Mucosa of descending colon (tissue), 3 donors: ENCODE measurements at regions not wholly inside any gene's neighbourhood (a gene's known extent, or its start where the extent isn't known, plus 50 kb on each side); places are given as distances from the start of the nearest gene placed in this dataset.

Source experiments
- ATAC-seq: fragments of 200-7000 bp; cut with Tn5 transposase; one replicate; pipeline ENCODE4 v1.9.1; 2020; ENCODE audit warnings: mild to moderate bottlenecking, moderate library complexity
- DNase-seq, 3 donors: peaks; one replicate each; pipeline ENCODE4 v3.0.0-alpha.2; 2020
- H3K36me3 ChIP-seq: fragments of 200-600 bp; one replicate; pipeline ENCODE4 v1.8.0; 2021; ENCODE audit warnings: low read depth, mild to moderate bottlenecking
- H3K4me1 ChIP-seq: fragments of 200-600 bp; one replicate; pipeline ENCODE4 v1.8.0; 2021; ENCODE audit warnings: low read depth, mild to moderate bottlenecking
- H3K4me3 ChIP-seq: fragments of 200-600 bp; one replicate; pipeline ENCODE4 v1.8.0; 2021; ENCODE audit warnings: mild to moderate bottlenecking
- H3K9me3 ChIP-seq: fragments of 200-600 bp; one replicate; pipeline ENCODE4 v1.8.0; 2021; ENCODE audit warnings: mild to moderate bottlenecking
- intact Hi-C, 2 donors: fragments of 100-400 bp; cut with DNase I in 1 of 2; cut with micrococcal nuclease in 1 of 2; formaldehyde crosslinking; loops; one replicate each; pipeline versions ENCODE4 v1.11.0 to v1.11.1; 2022; cut with DNase I, micrococcal nuclease
- TF ChIP-seq, protein P1 (sequence below): fragments of 200-600 bp; IDR thresholded peaks from one replicate; pipeline ENCODE4 v1.8.0; 2022; ENCODE audit warnings: antibody characterized with exemption, mild to moderate bottlenecking
- donor health status: DM: no; HTN: no; CAD: no; lungs with moderate emphysema.
- donor health status: DM: no; HTN: no; CAD: no.
- donor health status: DM: no; HTN: yes; CAD: no.

DNA sequence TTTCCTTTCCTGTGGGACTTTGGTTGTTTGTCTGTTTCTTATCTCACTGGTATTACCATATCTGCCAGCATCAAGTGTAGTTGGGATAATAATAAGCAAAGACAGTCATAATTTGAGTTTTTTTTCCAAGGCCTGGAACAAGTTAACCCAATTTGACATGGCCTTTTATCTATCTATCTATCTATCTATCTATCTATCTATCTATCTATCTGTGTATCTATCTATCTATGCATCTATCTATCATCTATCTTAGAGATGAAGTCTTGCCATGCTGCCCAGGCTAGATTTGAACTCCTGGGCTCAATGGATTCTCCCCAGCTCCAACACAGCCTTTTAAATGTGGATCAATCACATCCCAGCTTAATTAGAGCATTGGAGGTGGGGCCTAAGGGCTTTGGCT, 174.1 kb upstream of the CSF3R start:
- Histone ChIP-seq H3K4me1 (no peaks in the 10 kb centered on the region), H3K4me3 (no peak overlapping the region), H3K9me3 (no peaks in the 10 kb centered on the region), H3K36me3 (no peaks in the 10 kb centered on the region)
- TF ChIP-seq, protein P1, sequence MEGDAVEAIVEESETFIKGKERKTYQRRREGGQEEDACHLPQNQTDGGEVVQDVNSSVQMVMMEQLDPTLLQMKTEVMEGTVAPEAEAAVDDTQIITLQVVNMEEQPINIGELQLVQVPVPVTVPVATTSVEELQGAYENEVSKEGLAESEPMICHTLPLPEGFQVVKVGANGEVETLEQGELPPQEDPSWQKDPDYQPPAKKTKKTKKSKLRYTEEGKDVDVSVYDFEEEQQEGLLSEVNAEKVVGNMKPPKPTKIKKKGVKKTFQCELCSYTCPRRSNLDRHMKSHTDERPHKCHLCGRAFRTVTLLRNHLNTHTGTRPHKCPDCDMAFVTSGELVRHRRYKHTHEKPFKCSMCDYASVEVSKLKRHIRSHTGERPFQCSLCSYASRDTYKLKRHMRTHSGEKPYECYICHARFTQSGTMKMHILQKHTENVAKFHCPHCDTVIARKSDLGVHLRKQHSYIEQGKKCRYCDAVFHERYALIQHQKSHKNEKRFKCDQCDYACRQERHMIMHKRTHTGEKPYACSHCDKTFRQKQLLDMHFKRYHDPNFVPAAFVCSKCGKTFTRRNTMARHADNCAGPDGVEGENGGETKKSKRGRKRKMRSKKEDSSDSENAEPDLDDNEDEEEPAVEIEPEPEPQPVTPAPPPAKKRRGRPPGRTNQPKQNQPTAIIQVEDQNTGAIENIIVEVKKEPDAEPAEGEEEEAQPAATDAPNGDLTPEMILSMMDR, result no peak
- no peak for ATAC-seq
- intact Hi-C loops, result no loop called here
- DNase-seq, result no peak

DNA sequence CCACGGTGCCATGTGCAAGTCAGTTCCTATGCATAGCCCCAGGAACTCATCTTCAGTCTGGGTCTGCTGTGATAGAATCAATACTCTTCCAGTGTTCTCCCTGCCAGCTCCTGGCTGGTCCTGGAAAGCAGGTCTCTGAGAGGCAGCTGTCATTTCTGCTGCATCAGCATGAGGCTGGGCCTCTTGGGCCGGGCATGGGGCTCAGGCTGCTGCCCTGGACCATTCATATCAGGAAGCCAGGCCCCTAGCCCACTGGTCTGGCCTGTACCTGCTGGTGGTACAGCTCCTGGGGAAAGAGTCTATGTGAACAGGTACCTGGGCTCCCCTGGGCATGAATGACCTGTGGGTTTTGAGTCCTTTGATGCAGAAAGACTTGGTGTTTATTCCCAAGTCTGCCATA, 173.6 kb upstream of the CSF3R start:
- no peaks in the 10 kb centered on the region for H3K9me3 ChIP-seq
- no peak overlapping the region for H3K4me3 ChIP-seq
- H3K36me3 ChIP-seq, result no peaks in the 10 kb centered on the region
- TF ChIP-seq, protein P1, result no peak
- DNase-seq (no peak), ATAC-seq (no peak)
- no peaks in the 10 kb centered on the region for H3K4me1 ChIP-seq
- intact Hi-C loops, result no loop called here

DNA sequence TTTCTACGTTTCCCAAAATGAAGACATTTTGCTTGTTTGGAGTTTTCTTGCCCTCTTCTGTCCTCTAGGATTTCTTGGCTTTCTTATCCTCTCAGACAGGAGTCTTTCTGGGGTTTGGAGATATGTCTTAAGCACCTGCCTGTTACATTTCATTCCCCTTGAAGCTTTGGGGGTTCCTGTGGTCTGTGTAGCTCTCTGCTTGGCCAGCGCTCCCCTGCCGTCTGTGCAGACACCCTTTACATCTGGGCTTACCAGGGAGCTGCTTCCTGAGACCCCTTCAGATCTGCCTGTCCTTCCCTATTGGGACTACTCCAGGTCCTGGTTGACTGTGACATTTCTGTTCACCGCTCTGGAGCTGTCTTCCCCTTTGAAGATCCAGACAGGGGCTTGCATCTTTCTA, 171.9 kb upstream of the CSF3R start:
- Histone ChIP-seq H3K4me3 (no peak overlapping the region), H3K9me3 (no peaks in the 10 kb centered on the region), H3K36me3 (no peaks in the 10 kb centered on the region), H3K4me1 (no peaks in the 10 kb centered on the region)
- intact Hi-C loops, result no loop called here
- DNase-seq, result no peak
- no peak for ATAC-seq
- TF ChIP-seq, protein P1, result no peak

DNA sequence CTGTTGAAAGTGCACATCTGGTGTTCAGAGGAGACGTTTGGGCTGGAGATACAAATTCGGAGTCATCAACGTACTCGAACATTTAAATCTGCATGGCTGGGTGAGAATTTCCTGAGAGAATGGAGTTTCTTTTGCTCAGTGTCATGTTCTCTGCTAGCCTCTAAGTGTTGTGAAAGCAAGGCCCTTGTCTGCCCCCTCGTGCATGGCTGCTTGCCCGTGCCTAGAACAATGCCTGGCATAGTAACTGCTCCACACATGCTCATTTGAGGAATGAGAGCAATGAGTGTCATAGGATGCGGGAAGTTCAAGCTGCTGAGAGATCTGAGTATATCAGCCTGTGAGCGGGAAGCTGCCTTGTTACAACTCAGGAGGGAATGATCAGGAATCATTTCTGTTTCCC, 171.1 kb upstream of the CSF3R start:
- H3K4me1 ChIP-seq, result no peaks in the 10 kb centered on the region
- intact Hi-C loops, result no loop called here
- TF ChIP-seq, protein P1, result no peak
- H3K4me3 ChIP-seq, result no peak overlapping the region
- H3K36me3 ChIP-seq, result no peaks in the 10 kb centered on the region
- DNase-seq (no peak), ATAC-seq (no peak)
- no peaks in the 10 kb centered on the region for H3K9me3 ChIP-seq

DNA sequence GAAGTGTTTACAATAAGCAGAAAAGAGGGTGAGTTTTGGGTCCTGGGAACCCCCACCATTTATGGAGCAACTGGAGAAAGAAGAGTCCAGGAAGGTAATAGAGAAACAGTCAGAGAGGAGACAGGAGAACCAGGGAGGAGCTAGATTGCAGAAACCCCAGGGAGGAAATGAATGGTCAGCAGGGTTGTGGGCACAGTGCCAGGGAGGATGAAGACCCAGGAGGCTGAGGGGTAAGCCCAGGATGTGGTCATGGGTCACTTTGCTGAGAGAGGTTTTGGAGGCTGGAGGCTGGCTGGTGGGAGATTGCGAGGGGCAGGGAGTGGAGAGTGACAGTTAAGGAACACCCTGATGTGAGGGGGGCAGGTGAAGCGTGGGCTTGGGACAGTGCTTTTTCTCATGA, 169.9 kb upstream of the CSF3R start:
- Histone ChIP-seq H3K4me1 (no peaks in the 10 kb centered on the region), H3K4me3 (no peak overlapping the region), H3K36me3 (no peaks in the 10 kb centered on the region), H3K9me3 (no peaks in the 10 kb centered on the region)
- TF ChIP-seq, protein P1, result no peak
- intact Hi-C loops, result no loop called here
- DNase-seq (no peak), ATAC-seq (no peak)

DNA sequence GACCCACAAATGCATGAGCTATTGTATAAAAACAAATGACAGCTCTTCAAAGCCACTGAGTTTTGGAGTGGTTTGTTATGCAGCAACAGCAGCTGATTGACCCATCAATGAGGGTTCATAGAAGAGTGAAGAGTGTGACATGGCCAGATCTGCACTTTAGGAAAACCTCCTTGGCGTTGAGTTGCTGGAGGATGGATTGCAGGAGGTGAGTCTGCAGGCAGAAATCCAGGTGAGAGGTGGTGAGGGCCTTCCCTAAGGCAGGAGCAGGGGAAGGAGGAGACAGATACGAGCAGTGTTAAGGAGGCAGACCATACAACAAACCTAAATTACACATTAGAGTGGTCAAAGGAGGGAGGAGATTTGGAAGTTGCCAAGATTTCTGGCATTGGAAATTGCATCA, 169.3 kb upstream of the CSF3R start:
- DNase-seq (no peak), ATAC-seq (no peak)
- H3K4me1 ChIP-seq, result no peaks in the 10 kb centered on the region
- no peaks in the 10 kb centered on the region for H3K36me3 ChIP-seq
- H3K4me3 ChIP-seq, result no peak overlapping the region
- TF ChIP-seq, protein P1, result no peak
- intact Hi-C loops, result no loop called here
- H3K9me3 ChIP-seq, result no peaks in the 10 kb centered on the region
